MCF 10A (cell line): ENCODE measurements at regions not wholly inside any gene's neighbourhood (a gene's known extent, or its start where the extent isn't known, plus 50 kb on each side); places are given as distances from the start of the nearest gene placed in this dataset.

Experiments used
- BruUV-seq: library from RNA; stranded (reverse); fragments of 400-500 nt; replicated peaks from 2 replicates; lab custom pipeline; 2021; lab: Mats Ljungman, UMichigan
- CTCF ChIA-PET: fragments of 300-600 bp; sonication (Branson Sonifier 250); formaldehyde crosslinking; extraction: SDS; loops from one replicate; lab custom pipeline; 2021; ENCODE audit warnings: antibody characterized with exemption, inconsistent platforms; lab: Yijun Ruan, JAX
- POLR2A ChIA-PET: fragments of 300-600, 350-650 bp; sonication (Branson Sonifier 250); formaldehyde crosslinking; extraction: SDS; loops from one replicate; lab custom pipeline; 2020; ENCODE audit warnings: antibody characterized with exemption, inconsistent platforms; lab: Yijun Ruan, JAX
- DNase-seq: peaks from one replicate; pipeline ENCODE4 v3.0.0-alpha.2; 2018; ENCODE audit not compliant: unreplicated experiment
- H3K27ac Mint-ChIP-seq: one replicate; pipeline ENCODE4 v1.8.0; 2022; ENCODE audit warnings: mild to moderate bottlenecking, low read depth, mixed read lengths; ENCODE audit not compliant: unreplicated experiment
- H3K27me3 Mint-ChIP-seq: one replicate; pipeline ENCODE4 v1.8.0; 2022; ENCODE audit warnings: mixed read lengths; ENCODE audit not compliant: insufficient read depth, unreplicated experiment
- H3K36me3 Mint-ChIP-seq: one replicate; pipeline ENCODE4 v1.8.0; 2022; ENCODE audit warnings: mild to moderate bottlenecking, moderate library complexity, mixed read lengths; ENCODE audit not compliant: insufficient read depth, unreplicated experiment
- H3K4me1 Mint-ChIP-seq: one replicate; pipeline ENCODE4 v1.8.0; 2022; ENCODE audit warnings: mixed read lengths; ENCODE audit not compliant: insufficient read depth, unreplicated experiment
- H3K4me3 Mint-ChIP-seq: one replicate; pipeline ENCODE4 v1.8.0; 2022; ENCODE audit warnings: mild to moderate bottlenecking, moderate library complexity, mixed read lengths; ENCODE audit not compliant: unreplicated experiment
- H3K9me3 Mint-ChIP-seq: one replicate; pipeline ENCODE4 v1.8.0; 2022; ENCODE audit warnings: mixed read lengths; ENCODE audit not compliant: unreplicated experiment
- CTCF ChIP-seq: fragments of 200-600 bp; IDR thresholded peaks from one replicate; pipeline ENCODE4 v1.8.0; 2022; ENCODE audit warnings: antibody characterized with exemption, mild to moderate bottlenecking; ENCODE audit not compliant: unreplicated experiment
- intact Hi-C: fragments of 100-400 bp; cut with micrococcal nuclease; formaldehyde crosslinking; loops from 2 replicates; pipeline ENCODE4 v1.14.1; 2022

- POLR2A ChIA-PET: interaction anchor here (1.2 kb wide), 1 partner anchor 10 kb away, joined by 4 read pairs; no protein-coding TSS in a partner anchor
- H3K36me3 Mint-ChIP-seq: no peaks in the 10 kb centered on the region
- peaks cover 15% of the 10 kb centered on the region for H3K9me3 Mint-ChIP-seq
- no peak overlapping the region for H3K27ac Mint-ChIP-seq
- CTCF ChIA-PET: interaction anchor here (0.8 kb wide), 1 partner anchor 393 kb away, joined by 3 read pairs; no protein-coding TSS in a partner anchor
- TF ChIP-seq CTCF: no peak
- H3K4me1 Mint-ChIP-seq: no peaks in the 10 kb centered on the region
- BruUV-seq: no TSS peak
- H3K4me3 Mint-ChIP-seq: no peak overlapping the region
- no peak for DNase-seq
- intact Hi-C loops: no loop called here
- H3K27me3 Mint-ChIP-seq: no peaks in the 10 kb centered on the region
Measured at GRCh38 chr5:8321272-8321671, 452.3 kb downstream of the MTRR start.

GRCh38 chr5:8322484-8322883, 453.5 kb downstream of the MTRR start:
- DNase-seq: no peak
- no peak overlapping the region for H3K27ac Mint-ChIP-seq
- TF ChIP-seq CTCF: no peak
- no peaks in the 10 kb centered on the region for H3K27me3 Mint-ChIP-seq
- no peak overlapping the region for H3K4me3 Mint-ChIP-seq
- intact Hi-C loops: no loop called here
- ChIA-PET POLR2A (interaction anchor here (1.2 kb wide), 1 partner anchor 11 kb away, joined by 4 read pairs; no protein-coding TSS in a partner anchor), CTCF (interaction anchor here (0.6 kb wide), 1 partner anchor 1601 kb away, joined by 3 read pairs; no protein-coding TSS in a partner anchor)
- peaks cover 12% of the 10 kb centered on the region for H3K9me3 Mint-ChIP-seq
- BruUV-seq: no TSS peak
- no peaks in the 10 kb centered on the region for H3K36me3 Mint-ChIP-seq
- no peaks in the 10 kb centered on the region for H3K4me1 Mint-ChIP-seq

GRCh38 chr5:8327016-8327415, 458.1 kb downstream of the MTRR start:
- H3K27ac Mint-ChIP-seq: no peak overlapping the region
- no peaks in the 10 kb centered on the region for H3K4me1 Mint-ChIP-seq
- intact Hi-C loops: no loop called here
- no peak for TF ChIP-seq CTCF
- no TSS peak for BruUV-seq
- ChIA-PET CTCF (interaction anchor here (0.6 kb wide), 3 partner anchors 96 to 877 kb away, joined by 3 read pairs; no protein-coding TSS in a partner anchor), POLR2A (no interaction called here)
- no peaks in the 10 kb centered on the region for H3K27me3 Mint-ChIP-seq
- H3K4me3 Mint-ChIP-seq: no peak overlapping the region
- DNase-seq: no peak
- no peaks in the 10 kb centered on the region for H3K36me3 Mint-ChIP-seq
- H3K9me3 Mint-ChIP-seq: no peaks in the 10 kb centered on the region

- POLR2A ChIA-PET: no interaction called here
- peak; percentile 38 for DNase-seq
- BruUV-seq: no TSS peak
- no peak for TF ChIP-seq CTCF
- CTCF ChIA-PET: no interaction called here
- no peak overlapping the region for H3K4me3 Mint-ChIP-seq
- intact Hi-C loops: loop anchor here (10.0 kb wide), 1 partner anchor 875 kb away; no protein-coding TSS in a partner anchor
- no peaks in the 10 kb centered on the region for H3K4me1 Mint-ChIP-seq
- H3K27me3 Mint-ChIP-seq: peaks cover 8% of the 10 kb centered on the region
- H3K9me3 Mint-ChIP-seq: no peaks in the 10 kb centered on the region
- H3K27ac Mint-ChIP-seq: no peak overlapping the region
- H3K36me3 Mint-ChIP-seq: no peaks in the 10 kb centered on the region
Measured at GRCh38 chr5:8329773-8330172, 460.8 kb downstream of the MTRR start.
